GM13976 (cell line): ENCODE measurements at regions not wholly inside any gene's neighbourhood (a gene's known extent, or its start where the extent isn't known, plus 50 kb on each side); places are given as distances from the start of the nearest gene placed in this dataset.

ENCODE experiments used
- DNase-seq: peaks from one replicate; pipeline ENCODE4 v3.0.0; 2012; ENCODE audit warnings: low spot score
- CTCF ChIP-seq: IDR thresholded peaks from 2 replicates; pipeline ENCODE4 v1.5.1; 2012; ENCODE audit warnings: borderline replicate concordance, mild to moderate bottlenecking; ENCODE audit not compliant: insufficient read depth; ENCODE audit errors: extremely low read depth, missing control alignments, control extremely low read depth
- in situ Hi-C: fragments of 300-500 bp; cut with MboI; formaldehyde crosslinking; loops from one replicate; pipeline ENCODE4 v1.12.0; 2022; ENCODE audit warnings: low sequenced_read_pairs, mixed read lengths, inconsistent platforms; ENCODE audit not compliant: unreplicated experiment

- no peak for TF ChIP-seq CTCF
- in situ Hi-C loops = no loop called here
- DNase-seq = no peak
Observed at GRCh38 chr10:113292743-113293142, 260.1 kb upstream of the HABP2 start.

GRCh38 chr10:113293167-113293566 lies 259.7 kb upstream of the HABP2 start:
- DNase-seq = no peak
- in situ Hi-C loops = no loop called here
- TF ChIP-seq CTCF = no peak

- no peak for TF ChIP-seq CTCF
- DNase-seq = no peak
- in situ Hi-C loops = no loop called here
Observed at GRCh38 chr10:113294868-113295267, 258.0 kb upstream of the HABP2 start.

GRCh38 chr10:113297226-113297625 lies 255.6 kb upstream of the HABP2 start:
- in situ Hi-C loops = no loop called here
- no peak for DNase-seq
- no peak for TF ChIP-seq CTCF

- in situ Hi-C loops = no loop called here
- TF ChIP-seq CTCF = no peak
- DNase-seq = no peak
Observed at GRCh38 chr10:113298616-113299015, 254.2 kb upstream of the HABP2 start.

GRCh38 chr10:113300201-113300600 lies 252.7 kb upstream of the HABP2 start:
- TF ChIP-seq CTCF = no peak
- in situ Hi-C loops = no loop called here
- no peak for DNase-seq

GRCh38 chr10:113300617-113301016 lies 252.2 kb upstream of the HABP2 start:
- no peak for TF ChIP-seq CTCF
- DNase-seq = no peak
- in situ Hi-C loops = no loop called here
